Activated T-cell treated with anti-CD3 and anti-CD28 coated beads, Interleukin-2, amount 50 U/mL, for 24 hours (primary cell): ENCODE measurements at regions not wholly inside any gene's neighbourhood (a gene's known extent, or its start where the extent isn't known, plus 50 kb on each side); places are given as distances from the start of the nearest gene placed in this dataset.

Experiments
- DNase-seq: peaks from one replicate; pipeline ENCODE4 v3.0.0-alpha.2; 2020
- H3K27ac Mint-ChIP-seq: 2 replicates; pipeline ENCODE4 v1.8.0; 2020; ENCODE audit warnings: mild to moderate bottlenecking, mixed read lengths
- H3K27me3 Mint-ChIP-seq: 2 replicates; pipeline ENCODE4 v1.8.0; 2020; ENCODE audit warnings: mixed read lengths
- H3K36me3 Mint-ChIP-seq: 2 replicates; pipeline ENCODE4 v1.8.0; 2020; ENCODE audit warnings: low read depth, mixed read lengths
- H3K4me1 Mint-ChIP-seq: 2 replicates; pipeline ENCODE4 v1.8.0; 2020; ENCODE audit warnings: low read depth, mixed read lengths
- H3K4me3 Mint-ChIP-seq: 2 replicates; pipeline ENCODE4 v1.8.0; 2020; ENCODE audit warnings: mild to moderate bottlenecking, moderate library complexity, mixed read lengths
- H3K9me3 Mint-ChIP-seq: 2 replicates; pipeline ENCODE4 v1.8.0; 2020; ENCODE audit warnings: mixed read lengths

- Mint-ChIP-seq H3K36me3 (no peaks in the 10 kb centered on the region), H3K4me3 (no peak overlapping the region), H3K4me1 (no peaks in the 10 kb centered on the region), H3K9me3 (no peaks in the 10 kb centered on the region), H3K27me3 (no peaks in the 10 kb centered on the region), H3K27ac (no peak overlapping the region)
- no peak for DNase-seq
These were observed 179.0 kb upstream of the TMEFF2 start for GRCh38 chr2:192373754-192374153.

- H3K4me1 Mint-ChIP-seq: no peaks in the 10 kb centered on the region
- no peaks in the 10 kb centered on the region for H3K36me3 Mint-ChIP-seq
- no peaks in the 10 kb centered on the region for H3K27me3 Mint-ChIP-seq
- no peak overlapping the region for H3K27ac Mint-ChIP-seq
- H3K4me3 Mint-ChIP-seq: no peak overlapping the region
- no peak for DNase-seq
- H3K9me3 Mint-ChIP-seq: no peaks in the 10 kb centered on the region
These were observed 178.5 kb upstream of the TMEFF2 start for GRCh38 chr2:192373221-192373620.

GRCh38 chr2:192369969-192370368 lies 175.2 kb upstream of the TMEFF2 start:
- no peak overlapping the region for H3K27ac Mint-ChIP-seq
- H3K9me3 Mint-ChIP-seq: no peaks in the 10 kb centered on the region
- no peak for DNase-seq
- H3K36me3 Mint-ChIP-seq: no peaks in the 10 kb centered on the region
- no peaks in the 10 kb centered on the region for H3K4me1 Mint-ChIP-seq
- H3K4me3 Mint-ChIP-seq: no peak overlapping the region
- no peaks in the 10 kb centered on the region for H3K27me3 Mint-ChIP-seq

GRCh38 chr2:192357217-192357616 lies 162.5 kb upstream of the TMEFF2 start:
- Mint-ChIP-seq H3K36me3 (no peaks in the 10 kb centered on the region), H3K4me3 (no peak overlapping the region), H3K9me3 (no peaks in the 10 kb centered on the region), H3K4me1 (no peaks in the 10 kb centered on the region), H3K27ac (no peak overlapping the region), H3K27me3 (no peaks in the 10 kb centered on the region)
- no peak for DNase-seq

- H3K27ac Mint-ChIP-seq: no peak overlapping the region
- H3K9me3 Mint-ChIP-seq: no peaks in the 10 kb centered on the region
- H3K27me3 Mint-ChIP-seq: no peaks in the 10 kb centered on the region
These were observed 159.9 kb upstream of the TMEFF2 start for GRCh38 chr2:192354512-192355244.

GRCh38 chr2:192347542-192347941 lies 152.8 kb upstream of the TMEFF2 start:
- Mint-ChIP-seq H3K27ac (no peak overlapping the region), H3K27me3 (no peaks in the 10 kb centered on the region), H3K36me3 (no peaks in the 10 kb centered on the region), H3K4me1 (no peaks in the 10 kb centered on the region), H3K9me3 (peaks cover 9% of the 10 kb centered on the region), H3K4me3 (no peak overlapping the region)
- DNase-seq: no peak

More at GRCh38 chr2:192354512-192355244, 159.9 kb upstream of the TMEFF2 start:
- H3K4me3 Mint-ChIP-seq: no peak overlapping the region
- DNase-seq: no peak
- H3K4me1 Mint-ChIP-seq: no peaks in the 10 kb centered on the region
- no peaks in the 10 kb centered on the region for H3K36me3 Mint-ChIP-seq

GRCh38 chr2:192345287-192345686 lies 150.6 kb upstream of the TMEFF2 start:
- Mint-ChIP-seq H3K36me3 (no peaks in the 10 kb centered on the region), H3K27me3 (no peaks in the 10 kb centered on the region), H3K4me1 (no peaks in the 10 kb centered on the region), H3K9me3 (peaks cover 9% of the 10 kb centered on the region), H3K27ac (no peak overlapping the region), H3K4me3 (no peak overlapping the region)
- no peak for DNase-seq

GRCh38 chr2:192333642-192334041 lies 138.9 kb upstream of the TMEFF2 start:
- Mint-ChIP-seq H3K4me3 (no peak overlapping the region), H3K4me1 (no peaks in the 10 kb centered on the region), H3K27ac (no peak overlapping the region), H3K36me3 (no peaks in the 10 kb centered on the region), H3K27me3 (no peaks in the 10 kb centered on the region), H3K9me3 (no peaks in the 10 kb centered on the region)
- no peak for DNase-seq

GRCh38 chr2:192328297-192328696 lies 133.6 kb upstream of the TMEFF2 start:
- H3K27me3 Mint-ChIP-seq: no peaks in the 10 kb centered on the region
- DNase-seq: no peak
- no peak overlapping the region for H3K27ac Mint-ChIP-seq
- H3K36me3 Mint-ChIP-seq: no peaks in the 10 kb centered on the region
- no peaks in the 10 kb centered on the region for H3K4me1 Mint-ChIP-seq
- no peaks in the 10 kb centered on the region for H3K9me3 Mint-ChIP-seq
- no peak overlapping the region for H3K4me3 Mint-ChIP-seq

GRCh38 chr2:192327576-192327975 lies 132.8 kb upstream of the TMEFF2 start:
- Mint-ChIP-seq H3K4me3 (no peak overlapping the region), H3K27me3 (no peaks in the 10 kb centered on the region), H3K27ac (no peak overlapping the region), H3K36me3 (no peaks in the 10 kb centered on the region), H3K4me1 (no peaks in the 10 kb centered on the region), H3K9me3 (no peaks in the 10 kb centered on the region)
- DNase-seq: no peak

- no peaks in the 10 kb centered on the region for H3K9me3 Mint-ChIP-seq
These were observed 120.8 kb upstream of the TMEFF2 start for GRCh38 chr2:192315543-192315942.

GRCh38 chr2:192314800-192315481 lies 120.2 kb upstream of the TMEFF2 start:
- Mint-ChIP-seq H3K36me3 (no peaks in the 10 kb centered on the region), H3K9me3 (no peaks in the 10 kb centered on the region), H3K27ac (no peak overlapping the region), H3K4me3 (no peak overlapping the region), H3K27me3 (no peaks in the 10 kb centered on the region), H3K4me1 (no peaks in the 10 kb centered on the region)
- no peak for DNase-seq

More at GRCh38 chr2:192315543-192315942, 120.8 kb upstream of the TMEFF2 start:
- H3K4me1 Mint-ChIP-seq: no peaks in the 10 kb centered on the region
- H3K36me3 Mint-ChIP-seq: no peaks in the 10 kb centered on the region
- no peaks in the 10 kb centered on the region for H3K27me3 Mint-ChIP-seq
- H3K4me3 Mint-ChIP-seq: no peak overlapping the region
- no peak overlapping the region for H3K27ac Mint-ChIP-seq
- no peak for DNase-seq

GRCh38 chr2:192313773-192314172 lies 119.0 kb upstream of the TMEFF2 start:
- Mint-ChIP-seq H3K27me3 (no peaks in the 10 kb centered on the region), H3K4me3 (no peak overlapping the region), H3K4me1 (no peaks in the 10 kb centered on the region), H3K36me3 (no peaks in the 10 kb centered on the region), H3K9me3 (no peaks in the 10 kb centered on the region), H3K27ac (no peak overlapping the region)
- DNase-seq: no peak

- no peak for DNase-seq
- H3K36me3 Mint-ChIP-seq: no peaks in the 10 kb centered on the region
- no peak overlapping the region for H3K4me3 Mint-ChIP-seq
- no peaks in the 10 kb centered on the region for H3K4me1 Mint-ChIP-seq
- no peaks in the 10 kb centered on the region for H3K27me3 Mint-ChIP-seq
- no peaks in the 10 kb centered on the region for H3K9me3 Mint-ChIP-seq
- H3K27ac Mint-ChIP-seq: no peak overlapping the region
These were observed 117.1 kb upstream of the TMEFF2 start for GRCh38 chr2:192311701-192312460.

- Mint-ChIP-seq H3K27me3 (no peaks in the 10 kb centered on the region), H3K27ac (no peak overlapping the region), H3K9me3 (no peaks in the 10 kb centered on the region), H3K4me1 (no peaks in the 10 kb centered on the region), H3K36me3 (no peaks in the 10 kb centered on the region), H3K4me3 (no peak overlapping the region)
- no peak for DNase-seq
These were observed 112.8 kb upstream of the TMEFF2 start for GRCh38 chr2:192307530-192307929.
